ENCODE measurements at regions not wholly inside any gene's neighbourhood (a gene's known extent, or its start where the extent isn't known, plus 50 kb on each side); places are given as distances from the start of the nearest gene placed in this dataset.

GRCh38 chr17:79150035-79150733 lies 75.6 kb downstream of the ENGASE start:
- DNase-seq (ENCODE audit: low read depth): no peak

GRCh38 chr17:79148584-79148983 lies 74.0 kb downstream of the ENGASE start:
- no peak for DNase-seq (ENCODE audit: low read depth)

- no peak for DNase-seq (ENCODE audit: low read depth)
These were observed 73.3 kb downstream of the ENGASE start for GRCh38 chr17:79147746-79148506.

- no peak for DNase-seq (ENCODE audit: low read depth)
These were observed 71.9 kb downstream of the ENGASE start for GRCh38 chr17:79146562-79146961.

- no peak for DNase-seq (ENCODE audit: low read depth)
These were observed 70.9 kb downstream of the ENGASE start for GRCh38 chr17:79145548-79145947.

- DNase-seq (ENCODE audit: low read depth): no peak
These were observed 69.5 kb downstream of the ENGASE start for GRCh38 chr17:79144133-79144532.

- no peak for DNase-seq (ENCODE audit: low read depth)
These were observed 67.8 kb downstream of the ENGASE start for GRCh38 chr17:79142375-79142774.

- no peak for DNase-seq (ENCODE audit: low read depth)
These were observed 67.1 kb downstream of the ENGASE start for GRCh38 chr17:79141578-79142355.

- DNase-seq (ENCODE audit: low read depth): no peak
These were observed 64.2 kb downstream of the ENGASE start for GRCh38 chr17:79138826-79139225.

- DNase-seq (ENCODE audit: low read depth): no peak
These were observed 63.2 kb downstream of the ENGASE start for GRCh38 chr17:79137789-79138165.

GRCh38 chr17:79137015-79137788 lies 62.6 kb downstream of the ENGASE start:
- no peak for DNase-seq (ENCODE audit: low read depth)

- no peak for DNase-seq (ENCODE audit: low read depth)
These were observed 62.0 kb downstream of the ENGASE start for GRCh38 chr17:79136596-79136995.

Measured in activated T-cell treated with anti-CD3 and anti-CD28 coated beads for 24 hours (primary cell).